ENCODE measurements at regions not wholly inside any gene's neighbourhood (a gene's known extent, or its start where the extent isn't known, plus 50 kb on each side); places are given as distances from the start of the nearest gene placed in this dataset.

DNA sequence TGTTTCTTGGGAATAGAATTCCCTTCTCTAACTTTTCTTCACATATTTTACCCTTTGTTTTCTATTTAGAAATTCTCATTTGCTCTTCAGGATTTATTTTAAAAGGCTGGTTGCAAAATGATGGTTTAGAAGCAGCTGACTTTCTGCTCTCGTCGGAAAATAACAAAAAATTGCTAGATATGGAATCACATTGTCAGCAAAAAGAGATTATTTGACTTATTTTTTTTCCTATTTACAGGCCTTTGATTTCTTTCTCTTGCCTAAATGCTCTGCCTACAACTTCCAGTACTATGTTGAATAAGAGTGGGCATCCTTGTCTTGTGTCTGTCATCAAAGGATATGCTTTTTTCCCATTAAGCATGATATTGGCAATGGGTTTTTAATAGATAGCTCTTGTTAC is 1619.1 kb upstream of the ACO1 start:
- H3K4me3 ChIP-seq (replicated peaks in 1 of 2; ENCODE audit: low read depth in 1 of 2, low read length in 2 of 2), result no peak overlapping the region
- H4K20me1 ChIP-seq (ENCODE audit: insufficient read depth), result no peaks in the 10 kb centered on the region
- no peak overlapping the region for H2AFZ ChIP-seq (ENCODE audit: low read depth, low read length, poor library complexity, severe bottlenecking)
- H3K9me2 ChIP-seq (ENCODE audit: insufficient read depth), result no peaks in the 10 kb centered on the region
- H3K9ac ChIP-seq (ENCODE audit: low read length), result no peak overlapping the region
- BruUV-seq (replicated peaks), result no TSS peak
- H3K4me2 ChIP-seq (ENCODE audit: low read length), result no peak overlapping the region
- CTCF ChIA-PET, result no interaction called here
- H3K79me2 ChIP-seq (ENCODE audit: insufficient read depth, low read length), result no peaks in the 10 kb centered on the region
- H3K36me3 ChIP-seq (ENCODE audit: control insufficient read depth in 1 of 2, insufficient read depth in 2 of 2, low read length in 2 of 2), result no peaks in the 10 kb centered on the region; a peak in 1 of 4 replicates
- H3K4me1 ChIP-seq (ENCODE audit: control insufficient read depth in 1 of 2, insufficient read depth in 2 of 2, low read length in 2 of 2), result no peaks in the 10 kb centered on the region
- no peaks in the 10 kb centered on the region for H3K9me3 ChIP-seq (ENCODE audit: control insufficient read depth in 1 of 2, insufficient read depth in 1 of 2, low read depth in 1 of 2, low read length in 2 of 2)
- H3K27ac ChIP-seq (ENCODE audit: low read depth, low read length), result no peak overlapping the region
- no peak for DNase-seq (ENCODE audit: low read depth, low spot score)
- H3K27me3 ChIP-seq (ENCODE audit: insufficient read depth, low read length), result no peaks in the 10 kb centered on the region
- ATAC-seq, result no peak
- intact Hi-C loops (cut with micrococcal nuclease), result no loop called here
- RAD21 ChIA-PET (ENCODE audit: low non-redundant PET in 1 of 2, low total read pairs in 2 of 2, uncharacterized antibody in 2 of 2, unreplicated experiment in 2 of 2), result no interaction called here
- POLR2A ChIA-PET, result no interaction called here
- TF ChIP-seq FOSL1 (IDR thresholded peaks at IDR 0.05; ENCODE audit: low read depth) (no peak), SRF (IDR thresholded peaks at IDR 0.05; ENCODE audit: low read depth) (no peak), SIN3A (IDR thresholded peaks at IDR 0.05; ENCODE audit: low read depth) (no peak), ATF3 (IDR thresholded peaks at IDR 0.05) (no peak), CEBPB (IDR thresholded peaks at IDR 0.05; ENCODE audit: low read depth) (no peak), ELF1 (IDR thresholded peaks at IDR 0.05; ENCODE audit: borderline replicate concordance, low read depth) (no peak), ZFX (IDR thresholded peaks at IDR 0.05) (no peak), ZNF274 (IDR thresholded peaks at IDR 0.05; ENCODE audit: low read depth, low read length) (no peak), TCF7L2 (IDR thresholded peaks at IDR 0.05; ENCODE audit: borderline replicate concordance, extremely low read depth, insufficient read depth, insufficient read length) (no peak), CBX3 (IDR thresholded peaks at IDR 0.05; ENCODE audit: low read depth) (no peak), EGR1 (IDR thresholded peaks at IDR 0.05; ENCODE audit: low read depth) (no peak), SP1 (IDR thresholded peaks at IDR 0.05; ENCODE audit: low read depth) (no peak), POLR2A (IDR thresholded peaks at IDR 0.05; ENCODE audit: borderline replicate concordance, extremely low read depth, insufficient read depth, insufficient read length) (no peak)
- TF ChIP-seq, protein P1, sequence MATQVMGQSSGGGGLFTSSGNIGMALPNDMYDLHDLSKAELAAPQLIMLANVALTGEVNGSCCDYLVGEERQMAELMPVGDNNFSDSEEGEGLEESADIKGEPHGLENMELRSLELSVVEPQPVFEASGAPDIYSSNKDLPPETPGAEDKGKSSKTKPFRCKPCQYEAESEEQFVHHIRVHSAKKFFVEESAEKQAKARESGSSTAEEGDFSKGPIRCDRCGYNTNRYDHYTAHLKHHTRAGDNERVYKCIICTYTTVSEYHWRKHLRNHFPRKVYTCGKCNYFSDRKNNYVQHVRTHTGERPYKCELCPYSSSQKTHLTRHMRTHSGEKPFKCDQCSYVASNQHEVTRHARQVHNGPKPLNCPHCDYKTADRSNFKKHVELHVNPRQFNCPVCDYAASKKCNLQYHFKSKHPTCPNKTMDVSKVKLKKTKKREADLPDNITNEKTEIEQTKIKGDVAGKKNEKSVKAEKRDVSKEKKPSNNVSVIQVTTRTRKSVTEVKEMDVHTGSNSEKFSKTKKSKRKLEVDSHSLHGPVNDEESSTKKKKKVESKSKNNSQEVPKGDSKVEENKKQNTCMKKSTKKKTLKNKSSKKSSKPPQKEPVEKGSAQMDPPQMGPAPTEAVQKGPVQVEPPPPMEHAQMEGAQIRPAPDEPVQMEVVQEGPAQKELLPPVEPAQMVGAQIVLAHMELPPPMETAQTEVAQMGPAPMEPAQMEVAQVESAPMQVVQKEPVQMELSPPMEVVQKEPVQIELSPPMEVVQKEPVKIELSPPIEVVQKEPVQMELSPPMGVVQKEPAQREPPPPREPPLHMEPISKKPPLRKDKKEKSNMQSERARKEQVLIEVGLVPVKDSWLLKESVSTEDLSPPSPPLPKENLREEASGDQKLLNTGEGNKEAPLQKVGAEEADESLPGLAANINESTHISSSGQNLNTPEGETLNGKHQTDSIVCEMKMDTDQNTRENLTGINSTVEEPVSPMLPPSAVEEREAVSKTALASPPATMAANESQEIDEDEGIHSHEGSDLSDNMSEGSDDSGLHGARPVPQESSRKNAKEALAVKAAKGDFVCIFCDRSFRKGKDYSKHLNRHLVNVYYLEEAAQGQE (IDR thresholded peaks at IDR 0.05; ENCODE audit: low read depth), result no peak
- TF ChIP-seq, protein P2, sequence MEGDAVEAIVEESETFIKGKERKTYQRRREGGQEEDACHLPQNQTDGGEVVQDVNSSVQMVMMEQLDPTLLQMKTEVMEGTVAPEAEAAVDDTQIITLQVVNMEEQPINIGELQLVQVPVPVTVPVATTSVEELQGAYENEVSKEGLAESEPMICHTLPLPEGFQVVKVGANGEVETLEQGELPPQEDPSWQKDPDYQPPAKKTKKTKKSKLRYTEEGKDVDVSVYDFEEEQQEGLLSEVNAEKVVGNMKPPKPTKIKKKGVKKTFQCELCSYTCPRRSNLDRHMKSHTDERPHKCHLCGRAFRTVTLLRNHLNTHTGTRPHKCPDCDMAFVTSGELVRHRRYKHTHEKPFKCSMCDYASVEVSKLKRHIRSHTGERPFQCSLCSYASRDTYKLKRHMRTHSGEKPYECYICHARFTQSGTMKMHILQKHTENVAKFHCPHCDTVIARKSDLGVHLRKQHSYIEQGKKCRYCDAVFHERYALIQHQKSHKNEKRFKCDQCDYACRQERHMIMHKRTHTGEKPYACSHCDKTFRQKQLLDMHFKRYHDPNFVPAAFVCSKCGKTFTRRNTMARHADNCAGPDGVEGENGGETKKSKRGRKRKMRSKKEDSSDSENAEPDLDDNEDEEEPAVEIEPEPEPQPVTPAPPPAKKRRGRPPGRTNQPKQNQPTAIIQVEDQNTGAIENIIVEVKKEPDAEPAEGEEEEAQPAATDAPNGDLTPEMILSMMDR (IDR thresholded peaks at IDR 0.05 in 2 of 3, conservative IDR thresholded peaks at IDR 0.05 in 1 of 3; ENCODE audit: borderline replicate concordance in 1 of 3, insufficient read depth in 1 of 3, low read depth in 2 of 3, low read length in 2 of 3), result no peak
- TF ChIP-seq, protein P3, sequence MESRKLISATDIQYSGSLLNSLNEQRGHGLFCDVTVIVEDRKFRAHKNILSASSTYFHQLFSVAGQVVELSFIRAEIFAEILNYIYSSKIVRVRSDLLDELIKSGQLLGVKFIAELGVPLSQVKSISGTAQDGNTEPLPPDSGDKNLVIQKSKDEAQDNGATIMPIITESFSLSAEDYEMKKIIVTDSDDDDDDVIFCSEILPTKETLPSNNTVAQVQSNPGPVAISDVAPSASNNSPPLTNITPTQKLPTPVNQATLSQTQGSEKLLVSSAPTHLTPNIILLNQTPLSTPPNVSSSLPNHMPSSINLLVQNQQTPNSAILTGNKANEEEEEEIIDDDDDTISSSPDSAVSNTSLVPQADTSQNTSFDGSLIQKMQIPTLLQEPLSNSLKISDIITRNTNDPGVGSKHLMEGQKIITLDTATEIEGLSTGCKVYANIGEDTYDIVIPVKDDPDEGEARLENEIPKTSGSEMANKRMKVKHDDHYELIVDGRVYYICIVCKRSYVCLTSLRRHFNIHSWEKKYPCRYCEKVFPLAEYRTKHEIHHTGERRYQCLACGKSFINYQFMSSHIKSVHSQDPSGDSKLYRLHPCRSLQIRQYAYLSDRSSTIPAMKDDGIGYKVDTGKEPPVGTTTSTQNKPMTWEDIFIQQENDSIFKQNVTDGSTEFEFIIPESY (IDR thresholded peaks at IDR 0.05; ENCODE audit: extremely low read depth, insufficient replicate concordance, low read length), result no peak
- TF ChIP-seq, protein P4, sequence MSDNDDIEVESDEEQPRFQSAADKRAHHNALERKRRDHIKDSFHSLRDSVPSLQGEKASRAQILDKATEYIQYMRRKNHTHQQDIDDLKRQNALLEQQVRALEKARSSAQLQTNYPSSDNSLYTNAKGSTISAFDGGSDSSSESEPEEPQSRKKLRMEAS (IDR thresholded peaks at IDR 0.05), result no peak
